GM23338 (cell line): ENCODE measurements at regions not wholly inside any gene's neighbourhood (a gene's known extent, or its start where the extent isn't known, plus 50 kb on each side); places are given as distances from the start of the nearest gene placed in this dataset.

Experiments
- CREB1 ChIP-seq: fragments of 250-450 bp; sonication (Bioruptor Pico); IDR thresholded peaks from 2 replicates; pipeline ENCODE4 v1.5.0; 2020; ENCODE audit warnings: low read depth, mild to moderate bottlenecking, moderate library complexity
- CTCF ChIP-seq, 2 experiments: fragments of 200-600 bp in 1 of 2; sonication (generic) in 1 of 2; conservative IDR thresholded peaks; 2 replicates each; pipeline versions ENCODE4 v1.5.1 to v1.6.1; 2016 to 2017; ENCODE audit warnings: antibody characterized with exemption in 2 of 2, low read depth in 2 of 2, mild to moderate bottlenecking in 2 of 2, moderate library complexity in 1 of 2
- ETS1 ChIP-seq: IDR thresholded peaks from 2 replicates; pipeline ENCODE4 v1.6.1; 2016; ENCODE audit warnings: antibody characterized with exemption
- EZH2 ChIP-seq: fragments of 200-600 bp; sonication (generic); IDR thresholded peaks from one replicate; pipeline ENCODE4 v1.8.0; 2017; ENCODE audit warnings: antibody characterized with exemption, mild to moderate bottlenecking, low read depth; ENCODE audit not compliant: unreplicated experiment
- EZH2phosphoT487 ChIP-seq: fragments of 200-600 bp; sonication (generic); IDR thresholded peaks from one replicate; pipeline ENCODE4 v1.8.1; 2018; ENCODE audit warnings: antibody characterized with exemption; ENCODE audit not compliant: unreplicated experiment
- JUNB ChIP-seq: IDR thresholded peaks from one replicate; pipeline ENCODE4 v1.6.1; 2016; ENCODE audit warnings: antibody characterized with exemption; ENCODE audit not compliant: unreplicated experiment
- NANOG ChIP-seq: IDR thresholded peaks from 2 replicates; pipeline ENCODE4 v1.6.1; 2016; ENCODE audit warnings: antibody characterized with exemption, borderline replicate concordance
- POLR2AphosphoS5 ChIP-seq: IDR thresholded peaks from 2 replicates; pipeline ENCODE4 v1.6.1; 2016; ENCODE audit warnings: antibody characterized with exemption, low read depth
- REST ChIP-seq: IDR thresholded peaks from one replicate; pipeline ENCODE4 v1.6.1; 2018; ENCODE audit warnings: antibody characterized with exemption; ENCODE audit not compliant: unreplicated experiment
- ZNF114 ChIP-seq: fragments of 250-450 bp; sonication (Bioruptor Pico); IDR thresholded peaks from 2 replicates; pipeline ENCODE4 v1.5.0; 2020; ENCODE audit warnings: mild to moderate bottlenecking, moderate library complexity
- ZNF462 ChIP-seq: fragments of 250-450 bp; sonication (Bioruptor Pico); IDR thresholded peaks from 2 replicates; pipeline ENCODE4 v1.5.0; 2020; ENCODE audit warnings: mild to moderate bottlenecking, moderate library complexity

- TF ChIP-seq CTCF (conservative IDR thresholded peaks at IDR 0.05; ENCODE audit: low read depth in 2 of 2) (no peak), JUNB (no peak), ZNF462 (CRISPR knock-in tag) (no peak), EZH2 (no peak), POLR2AphosphoS5 (no peak), ETS1 (no peak), REST (no peak), CREB1 (CRISPR knock-in tag) (no peak), ZNF114 (no peak), EZH2phosphoT487 (no peak), NANOG (no peak)
Measured at GRCh38 chr2:198825534-198825933, 632.2 kb downstream of the SATB2 start.
